ENCODE measurements at regions not wholly inside any gene's neighbourhood (a gene's known extent, or its start where the extent isn't known, plus 50 kb on each side); places are given as distances from the start of the nearest gene placed in this dataset.

GRCh38 chr9:126228111-126228780 lies 98.4 kb upstream of the MVB12B start:
- TF ChIP-seq CTCF (IDR thresholded peaks at IDR 0.05) (no peak), POLR2A (IDR thresholded peaks at IDR 0.05) (no peak)

Measured in right lobe of liver (tissue), 4 donors.